Parathyroid adenoma (tissue), 2 donors: ENCODE measurements at regions not wholly inside any gene's neighbourhood (a gene's known extent, or its start where the extent isn't known, plus 50 kb on each side); places are given as distances from the start of the nearest gene placed in this dataset.

ENCODE experiments used
- H2AFZ ChIP-seq: fragments of 300-600 bp; sonication (generic); one replicate; pipeline ENCODE4 v1.7.0; 2017; ENCODE audit warnings: antibody characterized with exemption, mild to moderate bottlenecking
- H3K27ac ChIP-seq: fragments of 300-600 bp; sonication (generic); one replicate; pipeline ENCODE4 v1.7.0; 2017
- H3K27me3 ChIP-seq: fragments of 300-600 bp; sonication (generic); one replicate; pipeline ENCODE4 v1.7.0; 2017; ENCODE audit warnings: low read length; ENCODE audit not compliant: control insufficient read depth, insufficient read depth
- H3K36me3 ChIP-seq: fragments of 300-600 bp; sonication (generic); one replicate; pipeline ENCODE4 v1.7.0; 2017; ENCODE audit warnings: low read length; ENCODE audit not compliant: control insufficient read depth, insufficient read depth
- H3K4me1 ChIP-seq: fragments of 300-600 bp; sonication (generic); one replicate; pipeline ENCODE4 v1.7.0; 2017; ENCODE audit warnings: control low read depth
- H3K4me2 ChIP-seq: fragments of 300-600 bp; sonication (generic); one replicate; pipeline ENCODE4 v1.7.0; 2017; ENCODE audit warnings: low read length
- H3K4me3 ChIP-seq: fragments of 300-600 bp; sonication (generic); one replicate; pipeline ENCODE4 v1.7.0; 2017; ENCODE audit warnings: low read depth, low read length
- H3K79me2 ChIP-seq: fragments of 300-600 bp; sonication (generic); one replicate; pipeline ENCODE4 v1.7.0; 2017; ENCODE audit warnings: control low read depth
- H3K9ac ChIP-seq: fragments of 300-600 bp; sonication (generic); one replicate; pipeline ENCODE4 v1.7.0; 2017; ENCODE audit warnings: mild to moderate bottlenecking
- H3K9me3 ChIP-seq: fragments of 300-600 bp; sonication (generic); one replicate; pipeline ENCODE4 v1.7.0; 2017; ENCODE audit warnings: low read length; ENCODE audit not compliant: control insufficient read depth
- CTCF ChIP-seq: fragments of 300-600 bp; sonication (generic); IDR thresholded peaks from one replicate; pipeline ENCODE4 v1.7.0; 2017; ENCODE audit warnings: antibody characterized with exemption, mild to moderate bottlenecking
- donor health status: primary hyperparathyroidism.

- no peak for TF ChIP-seq CTCF
- Histone ChIP-seq H3K79me2 (no peaks in the 10 kb centered on the region), H3K36me3 (no peaks in the 10 kb centered on the region), H2AFZ (no peak overlapping the region), H3K4me1 (peaks cover 2% of the 10 kb centered on the region), H3K9me3 (no peaks in the 10 kb centered on the region), H3K4me3 (no peak overlapping the region), H3K4me2 (no peak overlapping the region), H3K27me3 (no peaks in the 10 kb centered on the region), H3K27ac (no peak overlapping the region), H3K9ac (no peak overlapping the region)
Measured at GRCh38 chr14:100441271-100441947, 118.3 kb downstream of the SLC25A47 start.

GRCh38 chr14:100442036-100442435 is 118.9 kb downstream of the SLC25A47 start:
- Histone ChIP-seq H3K4me2 (no peak overlapping the region), H3K27me3 (no peaks in the 10 kb centered on the region), H3K9me3 (no peaks in the 10 kb centered on the region), H3K36me3 (no peaks in the 10 kb centered on the region), H3K4me1 (no peaks in the 10 kb centered on the region), H3K4me3 (no peak overlapping the region), H3K79me2 (no peaks in the 10 kb centered on the region), H2AFZ (no peak overlapping the region), H3K27ac (no peak overlapping the region), H3K9ac (no peak overlapping the region)
- no peak for TF ChIP-seq CTCF

GRCh38 chr14:100442498-100443490 is 119.7 kb downstream of the SLC25A47 start:
- Histone ChIP-seq H3K4me3 (no peak overlapping the region), H3K4me1 (no peaks in the 10 kb centered on the region), H2AFZ (no peak overlapping the region), H3K79me2 (no peaks in the 10 kb centered on the region), H3K27ac (no peak overlapping the region), H3K27me3 (no peaks in the 10 kb centered on the region), H3K36me3 (no peaks in the 10 kb centered on the region), H3K9me3 (no peaks in the 10 kb centered on the region), H3K4me2 (no peak overlapping the region), H3K9ac (no peak overlapping the region)
- TF ChIP-seq CTCF = no peak

GRCh38 chr14:100443603-100444002 is 120.5 kb downstream of the SLC25A47 start:
- no peak overlapping the region for H2AFZ ChIP-seq
- H3K36me3 ChIP-seq = no peaks in the 10 kb centered on the region
- H3K4me3 ChIP-seq = no peak overlapping the region
- no peak for TF ChIP-seq CTCF
- H3K27ac ChIP-seq = no peak overlapping the region
- H3K9ac ChIP-seq = no peak overlapping the region
- H3K9me3 ChIP-seq = no peaks in the 10 kb centered on the region
- H3K4me2 ChIP-seq = no peak overlapping the region
- no peaks in the 10 kb centered on the region for H3K4me1 ChIP-seq
- H3K79me2 ChIP-seq = no peaks in the 10 kb centered on the region
- no peaks in the 10 kb centered on the region for H3K27me3 ChIP-seq
